ENCODE measurements at regions not wholly inside any gene's neighbourhood (a gene's known extent, or its start where the extent isn't known, plus 50 kb on each side); places are given as distances from the start of the nearest gene placed in this dataset.

DNA sequence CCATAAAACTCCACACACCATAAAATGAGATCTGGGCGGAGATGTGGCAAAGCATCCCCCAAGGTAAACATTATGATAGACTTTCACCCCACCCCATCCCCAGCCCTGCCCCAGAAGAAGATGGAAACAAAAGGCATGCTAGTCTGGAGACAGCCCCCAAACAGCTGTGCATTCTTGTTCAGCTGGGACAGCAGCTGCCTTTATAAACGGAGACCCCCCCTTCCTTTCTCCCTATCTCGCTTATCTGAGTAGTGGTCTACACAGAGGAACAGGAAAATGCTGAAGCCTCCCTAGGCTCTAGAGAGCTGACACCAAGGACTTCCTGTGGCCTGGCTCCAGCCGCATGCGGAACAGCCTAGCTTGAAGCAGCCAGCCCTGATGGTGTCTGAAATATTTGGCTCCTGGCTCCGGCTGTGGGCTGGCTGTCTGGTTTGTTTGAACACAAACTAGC, 190.3 kb upstream of the ANKFN1 start:
- TF ChIP-seq, protein P1, sequence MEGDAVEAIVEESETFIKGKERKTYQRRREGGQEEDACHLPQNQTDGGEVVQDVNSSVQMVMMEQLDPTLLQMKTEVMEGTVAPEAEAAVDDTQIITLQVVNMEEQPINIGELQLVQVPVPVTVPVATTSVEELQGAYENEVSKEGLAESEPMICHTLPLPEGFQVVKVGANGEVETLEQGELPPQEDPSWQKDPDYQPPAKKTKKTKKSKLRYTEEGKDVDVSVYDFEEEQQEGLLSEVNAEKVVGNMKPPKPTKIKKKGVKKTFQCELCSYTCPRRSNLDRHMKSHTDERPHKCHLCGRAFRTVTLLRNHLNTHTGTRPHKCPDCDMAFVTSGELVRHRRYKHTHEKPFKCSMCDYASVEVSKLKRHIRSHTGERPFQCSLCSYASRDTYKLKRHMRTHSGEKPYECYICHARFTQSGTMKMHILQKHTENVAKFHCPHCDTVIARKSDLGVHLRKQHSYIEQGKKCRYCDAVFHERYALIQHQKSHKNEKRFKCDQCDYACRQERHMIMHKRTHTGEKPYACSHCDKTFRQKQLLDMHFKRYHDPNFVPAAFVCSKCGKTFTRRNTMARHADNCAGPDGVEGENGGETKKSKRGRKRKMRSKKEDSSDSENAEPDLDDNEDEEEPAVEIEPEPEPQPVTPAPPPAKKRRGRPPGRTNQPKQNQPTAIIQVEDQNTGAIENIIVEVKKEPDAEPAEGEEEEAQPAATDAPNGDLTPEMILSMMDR (IDR thresholded peaks at IDR 0.05; ENCODE audit: insufficient read depth, low read depth, low read length, missing control alignments) = no peak
- no peak for DNase-seq (ENCODE audit: low read depth)
- H3K4me3 ChIP-seq (ENCODE audit: low read length) = no peak overlapping the region

DNA sequence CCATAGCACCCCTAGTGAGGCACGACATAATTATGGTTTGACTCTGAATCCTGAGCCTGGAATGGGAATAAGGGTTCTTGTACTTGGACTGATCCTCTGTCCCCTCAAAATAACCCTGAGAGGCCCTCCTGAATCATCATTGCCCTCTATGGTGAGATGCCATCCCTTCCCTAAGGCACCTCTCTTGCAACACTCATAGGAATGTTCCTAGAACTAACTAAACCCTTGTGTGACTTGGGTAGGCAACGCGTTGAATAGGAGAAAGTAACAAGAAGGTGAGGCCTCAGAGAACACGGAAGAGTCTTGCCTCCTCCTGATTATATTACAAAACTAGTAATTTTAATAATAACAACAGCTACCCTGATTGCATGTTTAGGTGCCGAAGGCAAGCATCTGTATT, 189.1 kb upstream of the ANKFN1 start:
- no peak overlapping the region for H3K4me3 ChIP-seq (ENCODE audit: low read length)

GRCh38 chr17:55965051-55965450, 188.2 kb upstream of the ANKFN1 start:
- DNase-seq (ENCODE audit: low read depth) = no peak
- TF ChIP-seq, protein P1 (IDR thresholded peaks at IDR 0.05; ENCODE audit: insufficient read depth, low read depth, low read length, missing control alignments) = no peak
- no peak overlapping the region for H3K4me3 ChIP-seq (ENCODE audit: low read length)

More for the DNA sequence above, 189.1 kb upstream of the ANKFN1 start:
- no peak for DNase-seq (ENCODE audit: low read depth)
- TF ChIP-seq, protein P1 (IDR thresholded peaks at IDR 0.05; ENCODE audit: insufficient read depth, low read depth, low read length, missing control alignments) = no peak

DNA sequence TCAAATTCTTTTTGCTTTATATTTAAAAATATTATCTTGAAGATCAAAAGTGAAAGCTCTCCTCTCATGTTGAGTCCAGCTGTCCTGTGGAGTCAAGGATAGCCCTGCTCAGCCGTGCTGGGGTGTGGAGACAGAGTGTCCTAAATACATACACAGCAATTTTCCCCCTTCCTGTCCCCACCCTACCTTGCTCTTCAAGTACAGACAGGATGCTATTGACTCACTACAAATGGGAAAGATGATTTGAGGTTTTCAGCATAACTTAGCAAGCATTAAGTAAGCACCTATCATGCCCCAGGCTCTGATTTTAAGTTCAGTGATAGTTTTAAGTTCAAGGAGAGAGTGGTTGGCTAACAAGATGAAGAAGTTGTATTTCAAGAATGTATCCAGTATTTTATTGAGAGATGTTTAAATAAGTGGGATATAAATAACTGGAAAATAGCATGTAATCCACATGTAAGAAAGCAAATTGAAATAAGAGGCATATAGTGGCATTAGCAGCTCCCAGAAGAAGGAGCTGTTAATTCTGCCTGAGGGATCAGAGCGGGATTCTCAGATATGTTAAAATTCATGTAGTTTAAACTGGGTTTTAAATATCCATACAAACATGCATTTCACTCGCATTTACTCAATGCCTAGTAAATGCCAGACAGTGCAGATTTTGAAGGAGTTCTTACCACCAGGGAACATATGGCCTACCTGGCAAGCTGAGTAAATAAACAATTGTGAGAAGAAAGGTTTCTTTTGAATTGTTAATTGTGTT, 183.5 kb upstream of the ANKFN1 start:
- TF ChIP-seq, protein P1 (IDR thresholded peaks at IDR 0.05; ENCODE audit: insufficient read depth, low read depth, low read length, missing control alignments) = no peak
- DNase-seq (ENCODE audit: low read depth) = peak; percentile 46

DNA sequence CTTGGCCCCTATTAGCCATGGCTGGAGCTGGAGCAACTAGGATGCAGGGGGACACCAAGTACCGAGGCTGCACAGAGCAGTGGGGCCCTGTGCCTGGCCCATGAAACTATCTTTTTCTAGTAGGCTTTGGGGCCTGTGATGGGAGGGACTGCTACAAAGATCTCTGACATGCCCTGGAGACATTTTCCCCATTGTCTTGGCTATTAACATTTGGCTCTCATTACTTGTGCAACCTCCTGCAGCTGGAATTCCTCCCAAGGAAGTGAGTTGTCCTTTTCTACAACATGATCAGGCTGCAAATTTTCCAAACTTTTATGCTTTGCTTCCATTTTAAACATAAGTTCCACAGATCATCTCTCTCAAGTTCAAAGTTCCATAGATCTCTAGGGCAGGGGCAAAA, 174.7 kb upstream of the ANKFN1 start:
- H3K4me3 ChIP-seq (ENCODE audit: low read length) = no peak overlapping the region
- TF ChIP-seq, protein P1 (IDR thresholded peaks at IDR 0.05; ENCODE audit: insufficient read depth, low read depth, low read length, missing control alignments) = no peak
- DNase-seq (ENCODE audit: low read depth) = no peak

More for the DNA sequence above, 183.5 kb upstream of the ANKFN1 start:
- H3K4me3 ChIP-seq (ENCODE audit: low read length) = no peak overlapping the region

DNA sequence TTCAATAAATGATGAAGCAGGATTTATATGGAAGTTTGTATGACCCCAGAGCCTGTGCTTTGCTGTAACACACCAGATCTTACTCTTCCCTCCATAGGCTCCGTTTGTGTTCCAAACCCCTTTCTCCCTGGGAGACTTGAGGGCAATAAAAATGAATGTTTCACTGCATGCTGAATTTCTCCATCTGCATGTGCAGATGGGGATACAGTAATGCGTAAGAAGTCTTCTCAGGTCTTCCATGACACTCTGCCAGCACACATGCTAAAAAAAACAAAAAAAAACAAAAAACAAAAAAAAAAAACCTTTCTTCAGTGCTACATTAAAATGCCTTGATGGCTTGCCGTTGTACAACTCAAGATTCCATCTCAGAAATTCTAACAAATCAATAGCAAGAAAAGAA, 170.2 kb upstream of the ANKFN1 start:
- H3K4me3 ChIP-seq (ENCODE audit: low read length) = no peak overlapping the region
- TF ChIP-seq, protein P1 (IDR thresholded peaks at IDR 0.05; ENCODE audit: insufficient read depth, low read depth, low read length, missing control alignments) = no peak
- DNase-seq (ENCODE audit: low read depth) = no peak

- no peak overlapping the region for H3K4me3 ChIP-seq (ENCODE audit: low read length)
- TF ChIP-seq, protein P1 (IDR thresholded peaks at IDR 0.05; ENCODE audit: insufficient read depth, low read depth, low read length, missing control alignments) = no peak
- DNase-seq (ENCODE audit: low read depth) = no peak
These were observed 166.5 kb upstream of the ANKFN1 start for GRCh38 chr17:55986817-55987216.
